ENCODE measurements at regions not wholly inside any gene's neighbourhood (a gene's known extent, or its start where the extent isn't known, plus 50 kb on each side); places are given as distances from the start of the nearest gene placed in this dataset.

GRCh38 chr13:70362820-70363570 is 254.7 kb upstream of the KLHL1 start:
- Histone ChIP-seq H3K4me3 (ENCODE audit: low read depth in 1 of 5, low read length in 5 of 5) (no peak overlapping the region), H3K4me1 (ENCODE audit: control insufficient read depth in 5 of 5, insufficient read depth in 5 of 5, low read length in 5 of 5) (no peaks in the 10 kb centered on the region), H3K36me3 (ENCODE audit: control insufficient read depth in 5 of 5, insufficient read depth in 5 of 5, low read length in 5 of 5) (no peaks in the 10 kb centered on the region), H3K27ac (ENCODE audit: low read depth, low read length) (no peak overlapping the region), H3K27me3 (ENCODE audit: control insufficient read depth in 5 of 5, insufficient read depth in 4 of 5, low read length in 5 of 5) (no peaks in the 10 kb centered on the region), H3K9me3 (ENCODE audit: control insufficient read depth in 5 of 5, low read length in 5 of 5) (no peaks in the 10 kb centered on the region), H3K9ac (ENCODE audit: low read length in 5 of 5) (no peak overlapping the region)

DNA sequence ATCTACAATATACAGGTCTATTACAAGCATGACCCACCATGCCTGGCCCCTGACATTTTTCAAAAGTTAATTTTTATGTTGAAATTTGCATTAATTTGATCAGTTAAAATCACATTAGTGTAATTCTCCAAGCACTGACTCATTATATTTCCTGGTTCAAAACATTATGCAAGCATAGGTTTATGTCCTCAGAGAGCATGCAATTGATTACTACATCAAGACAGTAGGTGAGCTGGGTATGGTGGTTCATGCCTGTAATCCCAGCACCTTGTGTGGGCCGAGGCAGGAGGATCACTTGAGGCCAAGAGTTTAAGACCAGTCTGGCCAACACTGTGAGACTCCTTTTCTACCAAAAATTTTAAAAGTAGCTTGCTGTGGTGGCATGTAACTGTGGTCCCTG is 248.8 kb upstream of the KLHL1 start:
- no peaks in the 10 kb centered on the region for H3K36me3 ChIP-seq (ENCODE audit: control insufficient read depth in 5 of 5, insufficient read depth in 5 of 5, low read length in 5 of 5)
- no peak overlapping the region for H3K9ac ChIP-seq (ENCODE audit: low read length in 5 of 5)
- H3K27me3 ChIP-seq (ENCODE audit: control insufficient read depth in 5 of 5, insufficient read depth in 4 of 5, low read length in 5 of 5): no peaks in the 10 kb centered on the region
- H3K9me3 ChIP-seq (ENCODE audit: control insufficient read depth in 5 of 5, low read length in 5 of 5): no peaks in the 10 kb centered on the region
- H3K4me3 ChIP-seq (ENCODE audit: low read depth in 1 of 5, low read length in 5 of 5): no peak overlapping the region
- H3K27ac ChIP-seq (ENCODE audit: low read depth, low read length): no peak overlapping the region
- no peaks in the 10 kb centered on the region for H3K4me1 ChIP-seq (ENCODE audit: control insufficient read depth in 5 of 5, insufficient read depth in 5 of 5, low read length in 5 of 5)

DNA sequence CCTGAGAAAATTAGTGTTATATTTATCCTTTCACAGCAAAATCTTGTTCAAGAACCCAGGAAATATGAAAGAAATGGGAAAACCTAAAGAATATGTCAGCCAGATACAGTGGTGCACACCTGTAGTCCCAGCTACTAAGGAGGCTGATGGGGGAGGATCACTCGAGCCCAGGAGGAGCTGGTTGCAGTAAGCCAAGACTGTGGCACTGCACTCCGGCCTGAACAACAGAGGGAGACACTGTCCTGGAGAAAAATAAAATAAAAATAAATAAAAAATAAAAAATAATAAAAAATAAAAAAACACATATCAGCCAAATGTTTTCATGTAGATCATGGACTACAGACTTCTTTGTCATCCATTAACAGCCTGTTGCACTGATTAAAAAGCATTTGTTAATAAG is 244.8 kb upstream of the KLHL1 start:
- no peaks in the 10 kb centered on the region for H3K36me3 ChIP-seq (ENCODE audit: control insufficient read depth in 5 of 5, insufficient read depth in 5 of 5, low read length in 5 of 5)
- H3K27me3 ChIP-seq (ENCODE audit: control insufficient read depth in 5 of 5, insufficient read depth in 4 of 5, low read length in 5 of 5): no peaks in the 10 kb centered on the region
- H3K4me3 ChIP-seq (ENCODE audit: low read depth in 1 of 5, low read length in 5 of 5): no peak overlapping the region
- no peaks in the 10 kb centered on the region for H3K9me3 ChIP-seq (ENCODE audit: control insufficient read depth in 5 of 5, low read length in 5 of 5)
- H3K9ac ChIP-seq (ENCODE audit: low read length in 5 of 5): no peak overlapping the region
- no peak overlapping the region for H3K27ac ChIP-seq (ENCODE audit: low read depth, low read length)
- no peaks in the 10 kb centered on the region for H3K4me1 ChIP-seq (ENCODE audit: control insufficient read depth in 5 of 5, insufficient read depth in 5 of 5, low read length in 5 of 5)

GRCh38 chr13:70347947-70348620 is 239.8 kb upstream of the KLHL1 start:
- Histone ChIP-seq H3K27ac (ENCODE audit: low read depth, low read length) (no peak overlapping the region), H3K4me3 (ENCODE audit: low read depth in 1 of 5, low read length in 5 of 5) (no peak overlapping the region), H3K36me3 (ENCODE audit: control insufficient read depth in 5 of 5, insufficient read depth in 5 of 5, low read length in 5 of 5) (no peaks in the 10 kb centered on the region), H3K9me3 (ENCODE audit: control insufficient read depth in 5 of 5, low read length in 5 of 5) (no peaks in the 10 kb centered on the region), H3K9ac (ENCODE audit: low read length in 5 of 5) (no peak overlapping the region), H3K4me1 (ENCODE audit: control insufficient read depth in 5 of 5, insufficient read depth in 5 of 5, low read length in 5 of 5) (no peaks in the 10 kb centered on the region), H3K27me3 (ENCODE audit: control insufficient read depth in 5 of 5, insufficient read depth in 4 of 5, low read length in 5 of 5) (no peaks in the 10 kb centered on the region)

DNA sequence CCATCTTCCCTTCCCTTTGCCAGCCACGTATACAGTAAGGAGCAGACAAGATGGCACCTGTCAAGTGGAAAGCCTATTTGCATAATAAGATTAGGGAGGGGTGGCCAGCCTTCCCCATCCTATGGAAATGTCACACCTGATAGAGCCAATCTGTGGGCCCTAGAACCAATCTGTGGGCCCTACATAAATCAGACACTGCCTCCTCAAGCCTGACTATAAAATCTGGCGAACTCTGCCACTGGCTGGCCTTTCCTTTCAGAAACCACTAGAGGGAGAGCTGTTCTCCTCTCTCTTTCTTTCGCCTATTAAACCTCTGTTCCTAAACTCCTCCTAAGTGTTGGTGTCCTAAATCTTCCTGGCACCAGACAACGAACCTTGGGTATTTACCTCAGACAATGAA is 231.5 kb upstream of the KLHL1 start:
- Histone ChIP-seq H3K9ac (ENCODE audit: low read length in 5 of 5) (no peak overlapping the region), H3K27me3 (ENCODE audit: control insufficient read depth in 5 of 5, insufficient read depth in 4 of 5, low read length in 5 of 5) (no peaks in the 10 kb centered on the region), H3K27ac (ENCODE audit: low read depth, low read length) (no peak overlapping the region), H3K36me3 (ENCODE audit: control insufficient read depth in 5 of 5, insufficient read depth in 5 of 5, low read length in 5 of 5) (no peaks in the 10 kb centered on the region), H3K9me3 (ENCODE audit: control insufficient read depth in 5 of 5, low read length in 5 of 5) (peaks cover 0 to 3% (median 0%) of the 10 kb centered on the region in 5 donors), H3K4me1 (ENCODE audit: control insufficient read depth in 5 of 5, insufficient read depth in 5 of 5, low read length in 5 of 5) (no peaks in the 10 kb centered on the region), H3K4me3 (ENCODE audit: low read depth in 1 of 5, low read length in 5 of 5) (no peak overlapping the region)

DNA sequence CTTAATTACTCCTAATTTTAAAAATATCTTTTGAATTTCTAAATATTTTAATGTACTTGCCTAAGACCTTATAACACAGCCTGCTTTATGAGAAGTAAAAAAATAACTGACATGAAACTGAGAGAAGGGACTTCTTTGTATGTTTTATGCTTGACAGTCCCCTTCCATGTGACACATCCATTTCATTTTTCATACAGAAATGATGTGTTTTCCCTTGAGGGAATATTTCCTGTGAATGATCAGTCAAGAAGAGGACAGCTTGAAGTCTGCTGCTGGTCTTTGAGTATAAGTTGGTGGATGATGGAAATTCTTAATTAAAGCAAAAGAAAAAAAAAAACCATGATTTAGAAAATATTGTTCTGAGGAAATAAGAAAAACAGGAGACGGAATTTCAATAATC is 230.4 kb upstream of the KLHL1 start:
- H3K27me3 ChIP-seq (ENCODE audit: control insufficient read depth in 5 of 5, insufficient read depth in 4 of 5, low read length in 5 of 5): no peaks in the 10 kb centered on the region
- peaks cover 0 to 3% (median 0%) of the 10 kb centered on the region in 5 donors for H3K9me3 ChIP-seq (ENCODE audit: control insufficient read depth in 5 of 5, low read length in 5 of 5)
- H3K4me1 ChIP-seq (ENCODE audit: control insufficient read depth in 5 of 5, insufficient read depth in 5 of 5, low read length in 5 of 5): no peaks in the 10 kb centered on the region
- H3K27ac ChIP-seq (ENCODE audit: low read depth, low read length): no peak overlapping the region
- H3K9ac ChIP-seq (ENCODE audit: low read length in 5 of 5): no peak overlapping the region
- no peaks in the 10 kb centered on the region for H3K36me3 ChIP-seq (ENCODE audit: control insufficient read depth in 5 of 5, insufficient read depth in 5 of 5, low read length in 5 of 5)
- no peak overlapping the region for H3K4me3 ChIP-seq (ENCODE audit: low read depth in 1 of 5, low read length in 5 of 5)

GRCh38 chr13:70336866-70337265 is 228.6 kb upstream of the KLHL1 start:
- Histone ChIP-seq H3K27ac (ENCODE audit: low read depth, low read length) (no peak overlapping the region), H3K9ac (ENCODE audit: low read length in 5 of 5) (no peak overlapping the region), H3K9me3 (ENCODE audit: control insufficient read depth in 5 of 5, low read length in 5 of 5) (peaks cover 0 to 3% (median 0%) of the 10 kb centered on the region in 5 donors), H3K4me3 (ENCODE audit: low read depth in 1 of 5, low read length in 5 of 5) (no peak overlapping the region), H3K36me3 (ENCODE audit: control insufficient read depth in 5 of 5, insufficient read depth in 5 of 5, low read length in 5 of 5) (no peaks in the 10 kb centered on the region), H3K27me3 (ENCODE audit: control insufficient read depth in 5 of 5, insufficient read depth in 4 of 5, low read length in 5 of 5) (no peaks in the 10 kb centered on the region), H3K4me1 (ENCODE audit: control insufficient read depth in 5 of 5, insufficient read depth in 5 of 5, low read length in 5 of 5) (no peaks in the 10 kb centered on the region)

GRCh38 chr13:70333752-70334151 is 225.5 kb upstream of the KLHL1 start:
- Histone ChIP-seq H3K27me3 (ENCODE audit: control insufficient read depth in 5 of 5, insufficient read depth in 4 of 5, low read length in 5 of 5) (no peaks in the 10 kb centered on the region), H3K9me3 (ENCODE audit: control insufficient read depth in 5 of 5, low read length in 5 of 5) (no peaks in the 10 kb centered on the region), H3K4me3 (ENCODE audit: low read depth in 1 of 5, low read length in 5 of 5) (no peak overlapping the region), H3K27ac (ENCODE audit: low read depth, low read length) (no peak overlapping the region), H3K4me1 (ENCODE audit: control insufficient read depth in 5 of 5, insufficient read depth in 5 of 5, low read length in 5 of 5) (no peaks in the 10 kb centered on the region), H3K36me3 (ENCODE audit: control insufficient read depth in 5 of 5, insufficient read depth in 5 of 5, low read length in 5 of 5) (no peaks in the 10 kb centered on the region), H3K9ac (ENCODE audit: low read length in 5 of 5) (no peak overlapping the region)

GRCh38 chr13:70330697-70331361 is 222.6 kb upstream of the KLHL1 start:
- Histone ChIP-seq H3K9ac (ENCODE audit: low read length in 5 of 5) (no peak overlapping the region), H3K27ac (ENCODE audit: low read depth, low read length) (no peak overlapping the region), H3K4me3 (ENCODE audit: low read depth in 1 of 5, low read length in 5 of 5) (no peak overlapping the region), H3K36me3 (ENCODE audit: control insufficient read depth in 5 of 5, insufficient read depth in 5 of 5, low read length in 5 of 5) (no peaks in the 10 kb centered on the region), H3K9me3 (ENCODE audit: control insufficient read depth in 5 of 5, low read length in 5 of 5) (no peaks in the 10 kb centered on the region), H3K4me1 (ENCODE audit: control insufficient read depth in 5 of 5, insufficient read depth in 5 of 5, low read length in 5 of 5) (no peaks in the 10 kb centered on the region), H3K27me3 (ENCODE audit: control insufficient read depth in 5 of 5, insufficient read depth in 4 of 5, low read length in 5 of 5) (no peaks in the 10 kb centered on the region)

GRCh38 chr13:70324519-70324918 is 216.3 kb upstream of the KLHL1 start:
- Histone ChIP-seq H3K27me3 (ENCODE audit: control insufficient read depth in 5 of 5, insufficient read depth in 4 of 5, low read length in 5 of 5) (no peaks in the 10 kb centered on the region), H3K4me3 (ENCODE audit: low read depth in 1 of 5, low read length in 5 of 5) (no peak overlapping the region), H3K9me3 (ENCODE audit: control insufficient read depth in 5 of 5, low read length in 5 of 5) (no peaks in the 10 kb centered on the region)

More at GRCh38 chr13:70324519-70324918, 216.3 kb upstream of the KLHL1 start:
- Histone ChIP-seq H3K36me3 (ENCODE audit: control insufficient read depth in 5 of 5, insufficient read depth in 5 of 5, low read length in 5 of 5) (no peaks in the 10 kb centered on the region), H3K27ac (ENCODE audit: low read depth, low read length) (no peak overlapping the region), H3K4me1 (ENCODE audit: control insufficient read depth in 5 of 5, insufficient read depth in 5 of 5, low read length in 5 of 5) (no peaks in the 10 kb centered on the region), H3K9ac (ENCODE audit: low read length in 5 of 5) (no peak overlapping the region)

Data from subcutaneous abdominal adipose tissue (tissue), 5 donors.